Panc1 (cell line): ENCODE measurements at regions not wholly inside any gene's neighbourhood (a gene's known extent, or its start where the extent isn't known, plus 50 kb on each side); places are given as distances from the start of the nearest gene placed in this dataset.

Experiments used
- CTCF ChIP-seq: fragments of 450-650 bp; IDR thresholded peaks from 2 replicates; pipeline ENCODE4 v1.5.1; 2017; ENCODE audit warnings: mild to moderate bottlenecking
- REST ChIP-seq, 2 experiments: IDR thresholded peaks; 2 replicates each; pipeline ENCODE4 v1.6.1; 2011 to 2012; ENCODE audit warnings: low read depth in 2 of 2, control low read depth in 1 of 2, low read length in 1 of 2, mild to moderate bottlenecking in 1 of 2, moderate library complexity in 1 of 2; ENCODE audit not compliant: insufficient read depth in 1 of 2
- SIN3A ChIP-seq: IDR thresholded peaks from 2 replicates; pipeline ENCODE4 v1.6.1; 2012; ENCODE audit warnings: low read depth, mild to moderate bottlenecking, low read length, moderate library complexity, borderline replicate concordance; ENCODE audit not compliant: insufficient read depth

GRCh38 chr4:179447308-179447707, 2005.1 kb upstream of the AGA start:
- TF ChIP-seq CTCF = no peak
- no peak for TF ChIP-seq SIN3A
- TF ChIP-seq REST (IDR thresholded peaks at IDR 0.05; ENCODE audit: insufficient read depth in 1 of 2, low read depth in 2 of 2, low read length in 1 of 2) = no peak
